ENCODE measurements at regions not wholly inside any gene's neighbourhood (a gene's known extent, or its start where the extent isn't known, plus 50 kb on each side); places are given as distances from the start of the nearest gene placed in this dataset.

DNA sequence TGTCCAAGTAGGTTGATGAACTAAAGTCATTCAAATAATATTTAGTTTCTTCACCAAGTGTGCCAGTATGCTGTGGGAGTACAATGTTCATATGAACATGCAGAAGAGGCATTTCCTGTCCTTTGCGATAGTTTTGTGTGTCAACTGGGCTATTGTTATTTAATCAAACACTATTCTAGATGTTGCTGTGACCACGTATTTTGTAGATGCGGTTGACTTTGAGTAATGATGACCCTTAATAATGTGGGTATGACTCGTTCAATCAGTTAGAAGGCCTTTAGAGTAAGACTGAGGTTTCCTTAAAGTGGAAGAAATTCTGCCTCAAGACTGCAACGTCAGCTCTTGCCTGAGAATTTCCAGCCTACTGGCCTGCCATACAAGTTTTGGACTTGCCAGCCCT is 470.7 kb upstream of the CBLB start:
- Histone ChIP-seq H3K4me3 (no peak overlapping the region), H3K4me1 (no peaks in the 10 kb centered on the region), H3K36me3 (no peaks in the 10 kb centered on the region), H3K27me3 (no peaks in the 10 kb centered on the region), H3K9me3 (no peaks in the 10 kb centered on the region), H3K27ac (no peak overlapping the region)
- intact Hi-C loops (cut with DNase I; ENCODE audit: low total_unique reads), result no loop called here
- DNase-seq, result no peak
- TF ChIP-seq, protein P1, sequence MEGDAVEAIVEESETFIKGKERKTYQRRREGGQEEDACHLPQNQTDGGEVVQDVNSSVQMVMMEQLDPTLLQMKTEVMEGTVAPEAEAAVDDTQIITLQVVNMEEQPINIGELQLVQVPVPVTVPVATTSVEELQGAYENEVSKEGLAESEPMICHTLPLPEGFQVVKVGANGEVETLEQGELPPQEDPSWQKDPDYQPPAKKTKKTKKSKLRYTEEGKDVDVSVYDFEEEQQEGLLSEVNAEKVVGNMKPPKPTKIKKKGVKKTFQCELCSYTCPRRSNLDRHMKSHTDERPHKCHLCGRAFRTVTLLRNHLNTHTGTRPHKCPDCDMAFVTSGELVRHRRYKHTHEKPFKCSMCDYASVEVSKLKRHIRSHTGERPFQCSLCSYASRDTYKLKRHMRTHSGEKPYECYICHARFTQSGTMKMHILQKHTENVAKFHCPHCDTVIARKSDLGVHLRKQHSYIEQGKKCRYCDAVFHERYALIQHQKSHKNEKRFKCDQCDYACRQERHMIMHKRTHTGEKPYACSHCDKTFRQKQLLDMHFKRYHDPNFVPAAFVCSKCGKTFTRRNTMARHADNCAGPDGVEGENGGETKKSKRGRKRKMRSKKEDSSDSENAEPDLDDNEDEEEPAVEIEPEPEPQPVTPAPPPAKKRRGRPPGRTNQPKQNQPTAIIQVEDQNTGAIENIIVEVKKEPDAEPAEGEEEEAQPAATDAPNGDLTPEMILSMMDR (IDR thresholded peaks at IDR 0.05), result no peak
- TF ChIP-seq POLR2A (IDR thresholded peaks at IDR 0.05), result no peak

DNA sequence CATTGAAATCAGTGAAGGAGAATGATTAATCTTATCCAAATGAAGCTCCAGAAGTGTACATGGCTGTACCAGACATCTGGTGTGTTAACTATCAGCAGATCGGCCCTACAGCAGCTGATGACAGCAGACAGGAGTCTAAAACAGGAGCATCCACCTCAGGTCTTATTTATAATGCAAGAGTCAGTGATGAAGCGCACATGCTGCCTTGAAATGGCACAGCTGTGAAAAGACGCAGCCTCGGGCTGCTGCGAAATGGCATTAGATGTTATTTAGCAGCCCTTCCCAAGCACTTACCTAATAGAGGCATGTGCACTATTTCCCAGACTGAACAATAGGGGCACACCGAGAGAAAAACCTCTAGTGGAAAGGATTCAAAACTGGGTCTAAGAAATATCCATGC is 472.3 kb upstream of the CBLB start:
- H3K36me3 ChIP-seq, result no peaks in the 10 kb centered on the region
- H3K27ac ChIP-seq, result no peak overlapping the region
- no peak overlapping the region for H3K4me3 ChIP-seq
- no peaks in the 10 kb centered on the region for H3K27me3 ChIP-seq
- H3K9me3 ChIP-seq, result no peaks in the 10 kb centered on the region
- TF ChIP-seq, protein P1 (IDR thresholded peaks at IDR 0.05), result no peak
- TF ChIP-seq POLR2A (IDR thresholded peaks at IDR 0.05), result no peak
- DNase-seq, result no peak
- peaks cover 0 to 3% of the 10 kb centered on the region in 2 donors for H3K4me1 ChIP-seq
- intact Hi-C loops (cut with DNase I; ENCODE audit: low total_unique reads), result no loop called here

- no peak for DNase-seq
- TF ChIP-seq, protein P1 (IDR thresholded peaks at IDR 0.05), result no peak
- no peak for TF ChIP-seq POLR2A (IDR thresholded peaks at IDR 0.05)
- no peaks in the 10 kb centered on the region for H3K36me3 ChIP-seq
- intact Hi-C loops (cut with DNase I; ENCODE audit: low total_unique reads), result no loop called here
- H3K27ac ChIP-seq, result no peak overlapping the region
- peaks cover 0 to 3% of the 10 kb centered on the region in 2 donors for H3K4me1 ChIP-seq
- H3K27me3 ChIP-seq, result no peaks in the 10 kb centered on the region
- H3K9me3 ChIP-seq, result no peaks in the 10 kb centered on the region
- no peak overlapping the region for H3K4me3 ChIP-seq
Observed at GRCh38 chr3:106341586-106342162, 472.9 kb upstream of the CBLB start.

GRCh38 chr3:106342386-106342785 is 473.6 kb upstream of the CBLB start:
- Histone ChIP-seq H3K27ac (no peak overlapping the region), H3K4me1 (peaks cover 0 to 3% of the 10 kb centered on the region in 2 donors), H3K36me3 (no peaks in the 10 kb centered on the region), H3K27me3 (no peaks in the 10 kb centered on the region), H3K4me3 (no peak overlapping the region), H3K9me3 (no peaks in the 10 kb centered on the region)
- TF ChIP-seq POLR2A (IDR thresholded peaks at IDR 0.05), result no peak
- TF ChIP-seq, protein P1 (IDR thresholded peaks at IDR 0.05), result no peak
- no peak for DNase-seq
- intact Hi-C loops (cut with DNase I; ENCODE audit: low total_unique reads), result no loop called here

DNA sequence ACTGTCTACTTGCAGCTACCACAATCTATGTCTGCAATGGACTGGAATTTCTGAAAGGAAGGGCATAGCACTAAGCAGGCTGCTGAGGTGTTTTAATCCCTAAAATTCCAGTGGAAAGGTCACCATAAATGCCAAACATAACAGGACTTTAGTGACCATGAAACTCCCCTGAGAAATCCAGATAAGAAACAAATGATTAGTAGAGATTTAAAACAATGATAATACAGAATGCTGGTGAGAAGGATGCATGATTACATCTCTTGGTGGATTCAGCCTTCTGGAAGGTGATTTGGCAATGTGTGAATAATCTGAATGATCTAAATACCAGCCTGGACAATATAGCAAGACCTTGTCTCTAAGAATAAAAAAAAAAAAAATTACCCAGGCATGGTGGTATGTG is 475.0 kb upstream of the CBLB start:
- no peaks in the 10 kb centered on the region for H3K27me3 ChIP-seq
- H3K27ac ChIP-seq, result no peak overlapping the region
- no peaks in the 10 kb centered on the region for H3K9me3 ChIP-seq
- no peak for DNase-seq
- TF ChIP-seq POLR2A (IDR thresholded peaks at IDR 0.05), result no peak
- TF ChIP-seq, protein P1 (IDR thresholded peaks at IDR 0.05), result no peak
- peaks cover 0 to 3% of the 10 kb centered on the region in 2 donors for H3K4me1 ChIP-seq
- no peaks in the 10 kb centered on the region for H3K36me3 ChIP-seq
- intact Hi-C loops (cut with DNase I; ENCODE audit: low total_unique reads), result no loop called here
- no peak overlapping the region for H3K4me3 ChIP-seq

All from uterus (tissue), 3 donors.